HCT116 (cell line): ENCODE measurements at regions not wholly inside any gene's neighbourhood (a gene's known extent, or its start where the extent isn't known, plus 50 kb on each side); places are given as distances from the start of the nearest gene placed in this dataset.

ENCODE experiments used
- ATAC-seq: fragments of 200-7000 bp; cut with Tn5 transposase; 2 replicates; pipeline ENCODE4 v1.9.1; 2020; ENCODE audit warnings: mild to moderate bottlenecking, moderate library complexity
- BruUV-seq: library from RNA; stranded (reverse); fragments of 400-500 nt; replicated peaks from 2 replicates; lab custom pipeline; 2021; lab: Mats Ljungman, UMichigan
- CTCF ChIA-PET: fragments of 300-600 bp; sonication (Branson Sonifier 250); formaldehyde crosslinking; loops from one replicate; lab custom pipeline; 2021; ENCODE audit warnings: antibody characterized with exemption; lab: Charles Lee
- POLR2A ChIA-PET: fragments of 300-600, 350-600 bp; sonication (Branson Sonifier 250); formaldehyde crosslinking; loops from one replicate; lab custom pipeline; 2021; ENCODE audit warnings: antibody characterized with exemption; lab: Charles Lee
- RAD21 ChIA-PET, 2 experiments: fragments of 300-600 bp; sonication (Branson Sonifier 250); formaldehyde crosslinking; loops; one replicate each; lab custom pipeline; 2023; ENCODE audit warnings: low total read pairs in 2 of 2; ENCODE audit not compliant: uncharacterized antibody in 2 of 2, unreplicated experiment in 2 of 2, low non-redundant PET in 1 of 2; lab: Charles Lee
- DNase-seq: peaks from one replicate; pipeline ENCODE4 v3.0.0-alpha.2; 2010; ENCODE audit warnings: low read depth, low spot score
- H2AFZ ChIP-seq: fragments of 200-600 bp; shearing (Covaris generic), sonication (generic); 2 replicates; pipeline ENCODE4 v1.6.1; 2017; ENCODE audit warnings: low read depth, mixed run types, mixed read lengths, antibody characterized with exemption, low read length; ENCODE audit not compliant: poor library complexity, severe bottlenecking
- H3K27ac ChIP-seq: 2 replicates; pipeline ENCODE4 v1.5.1; 2012; ENCODE audit warnings: low read depth, low read length
- H3K27me3 ChIP-seq: fragments of 200-600 bp; sonication (generic); 2 replicates; pipeline ENCODE4 v1.6.1; 2016; ENCODE audit warnings: mixed run types, low read length, mixed read lengths; ENCODE audit not compliant: insufficient read depth
- H3K36me3 ChIP-seq, 2 experiments: fragments of 200-500 bp in 1 of 2; fragments of 200-600 bp in 1 of 2; sonication (Bioruptor generic) in 1 of 2; sonication (generic) in 1 of 2; 2 replicates each; pipeline versions ENCODE4 v1.5.1 to v1.6.1; 2014 to 2016; ENCODE audit warnings: low read length in 2 of 2, inconsistent platforms in 1 of 2, mixed read lengths in 1 of 2, mixed run types in 1 of 2; ENCODE audit not compliant: insufficient read depth in 2 of 2, control insufficient read depth in 1 of 2
- H3K4me1 ChIP-seq, 2 experiments: fragments of 200-600 bp in 1 of 2; sonication (generic) in 1 of 2; 2 replicates each; pipeline versions ENCODE4 v1.5.1 to v1.6.1; 2012 to 2017; ENCODE audit warnings: low read length in 2 of 2, inconsistent platforms in 1 of 2, mild to moderate bottlenecking in 1 of 2, mixed read lengths in 1 of 2, mixed run types in 1 of 2, moderate library complexity in 1 of 2; ENCODE audit not compliant: insufficient read depth in 2 of 2, control insufficient read depth in 1 of 2
- H3K4me2 ChIP-seq: fragments of 200-600 bp; sonication (generic); 2 replicates; pipeline ENCODE4 v1.6.1; 2017; ENCODE audit warnings: mixed run types, low read length, mixed read lengths
- H3K4me3 ChIP-seq, 2 experiments: fragments of 200-600 bp in 1 of 2; sonication (generic) in 1 of 2; replicated peaks in 1 of 2; 2 replicates each; pipeline ENCODE4 v1.5.1; 2011 to 2016; ENCODE audit warnings: low read length in 2 of 2, control low read depth in 1 of 2, low read depth in 1 of 2, mild to moderate bottlenecking in 1 of 2, mixed read lengths in 1 of 2, mixed run types in 1 of 2
- H3K79me2 ChIP-seq: fragments of 200-600 bp; sonication (generic); 2 replicates; pipeline ENCODE4 v1.6.1; 2017; ENCODE audit warnings: mild to moderate bottlenecking, mixed run types, low read length, moderate library complexity, mixed read lengths; ENCODE audit not compliant: insufficient read depth
- H3K9ac ChIP-seq: fragments of 200-600 bp; sonication (generic); 2 replicates; pipeline ENCODE4 v1.6.1; 2016; ENCODE audit warnings: low read length, mixed read lengths
- H3K9me2 ChIP-seq: fragments of 200-600 bp; sonication (generic), shearing (Covaris generic); 2 replicates; pipeline ENCODE4 v1.6.1; 2017; ENCODE audit warnings: mixed run types, mild to moderate bottlenecking, moderate library complexity; ENCODE audit not compliant: insufficient read depth
- H3K9me3 ChIP-seq, 2 experiments: fragments of 200-500 bp in 1 of 2; fragments of 200-600 bp in 1 of 2; sonication (Bioruptor generic) in 1 of 2; sonication (generic) in 1 of 2; 2 replicates each; pipeline ENCODE4 v1.6.1; 2014 to 2017; ENCODE audit warnings: low read length in 2 of 2, mixed read lengths in 2 of 2, inconsistent platforms in 1 of 2, low read depth in 1 of 2, mild to moderate bottlenecking in 1 of 2, mixed run types in 1 of 2, moderate library complexity in 1 of 2; ENCODE audit not compliant: control insufficient read depth in 1 of 2, insufficient read depth in 1 of 2
- H4K20me1 ChIP-seq: fragments of 200-600 bp; sonication (generic), shearing (Covaris generic); 2 replicates; pipeline ENCODE4 v1.6.1; 2017; ENCODE audit warnings: mixed run types, mild to moderate bottlenecking, moderate library complexity; ENCODE audit not compliant: insufficient read depth
- CBX3 ChIP-seq: IDR thresholded peaks from 2 replicates; pipeline ENCODE4 v1.6.1; 2012; ENCODE audit warnings: low read depth
- CEBPB ChIP-seq: IDR thresholded peaks from 2 replicates; pipeline ENCODE4 v1.6.1; 2012; ENCODE audit warnings: low read depth
- CTCF ChIP-seq, 3 experiments: fragments of 200-600 bp in 1 of 3; sonication (generic) in 1 of 3; IDR thresholded peaks in 2 of 3; conservative IDR thresholded peaks in 1 of 3; 2 replicates each; pipeline ENCODE4 v1.5.1; 2012 to 2017; ENCODE audit warnings: low read depth in 2 of 3, low read length in 2 of 3, antibody characterized with exemption in 1 of 3, borderline replicate concordance in 1 of 3, control low read depth in 1 of 3, mild to moderate bottlenecking in 1 of 3, mixed read lengths in 1 of 3, mixed run types in 1 of 3, moderate library complexity in 1 of 3; ENCODE audit not compliant: insufficient read depth in 1 of 3
- EGR1 ChIP-seq: IDR thresholded peaks from 2 replicates; pipeline ENCODE4 v1.6.1; 2012; ENCODE audit warnings: low read depth
- ELF1 ChIP-seq: IDR thresholded peaks from 2 replicates; pipeline ENCODE4 v1.6.1; 2012; ENCODE audit warnings: low read depth, borderline replicate concordance
- EZH2 ChIP-seq: fragments of 200-600 bp; sonication (generic); IDR thresholded peaks from 2 replicates; pipeline ENCODE4 v1.6.1; 2017; ENCODE audit warnings: antibody characterized with exemption, mixed run types
- JUND ChIP-seq: IDR thresholded peaks from 2 replicates; pipeline ENCODE4 v1.6.1; 2012
- POLR2A ChIP-seq: IDR thresholded peaks from 2 replicates; pipeline ENCODE4 v1.7.0; 2011; ENCODE audit warnings: borderline replicate concordance; ENCODE audit not compliant: insufficient read depth, insufficient read length; ENCODE audit errors: extremely low read depth
- RAD21 ChIP-seq: IDR thresholded peaks from 2 replicates; pipeline ENCODE4 v1.6.1; 2012; ENCODE audit warnings: low read depth, mild to moderate bottlenecking
- TCF7L2 ChIP-seq: IDR thresholded peaks from 2 replicates; pipeline ENCODE4 v1.7.0; 2011; ENCODE audit warnings: borderline replicate concordance, inconsistent platforms; ENCODE audit not compliant: insufficient read depth, insufficient read length; ENCODE audit errors: extremely low read depth
- YY1 ChIP-seq: IDR thresholded peaks from 2 replicates; pipeline ENCODE4 v1.6.1; 2011; ENCODE audit warnings: low read length, low read depth, moderate library complexity, mild to moderate bottlenecking; ENCODE audit not compliant: insufficient replicate concordance; ENCODE audit errors: extremely low read depth
- ZFX ChIP-seq: fragments of 450-650 bp; IDR thresholded peaks from 2 replicates; pipeline ENCODE4 v1.6.1; 2017
- ZNF274 ChIP-seq: fragments of 200-500 bp; sonication (Bioruptor generic); IDR thresholded peaks from 2 replicates; pipeline ENCODE4 v1.6.1; 2014; ENCODE audit warnings: mild to moderate bottlenecking, low read depth, low read length, inconsistent platforms
- intact Hi-C: fragments of 100-400 bp; cut with micrococcal nuclease; formaldehyde crosslinking; loops from 2 replicates; pipeline ENCODE4 v1.10.0; 2022

GRCh38 chr6:71033890-71034289 lies 77.0 kb upstream of the B3GAT2 start (continued):
- TF ChIP-seq CTCF (IDR thresholded peaks at IDR 0.05 in 2 of 3, conservative IDR thresholded peaks at IDR 0.05 in 1 of 3; ENCODE audit: borderline replicate concordance in 1 of 3, insufficient read depth in 1 of 3, low read depth in 2 of 3, low read length in 2 of 3): no peak
- TF ChIP-seq CEBPB: no peak
- TF ChIP-seq, all 23 proteins: peak for 0

- Histone ChIP-seq H3K9ac (no peak overlapping the region), H3K9me2 (no peaks in the 10 kb centered on the region), H3K27me3 (peaks cover 13% of the 10 kb centered on the region), H3K27ac (no peak overlapping the region), H3K9me3 (no peaks in the 10 kb centered on the region), H2AFZ (no peak overlapping the region), H3K36me3 (no peaks in the 10 kb centered on the region), H3K4me2 (no peak overlapping the region), H3K4me3 (no peak overlapping the region)
- DNase-seq (no peak), ATAC-seq (no peak; the same call in 1 of the 2 replicates)
- no TSS peak for BruUV-seq
- POLR2A ChIA-PET: no interaction called here
- intact Hi-C loops: no loop called here
- peak; percentile 72 for TF ChIP-seq TCF7L2
- no peak for TF ChIP-seq ZFX
- TF ChIP-seq, all 23 proteins: peak for 1
- H3K4me1 ChIP-seq: no peaks in the 10 kb centered on the region
- no peaks in the 10 kb centered on the region for H3K79me2 ChIP-seq
- ChIA-PET RAD21 (no interaction called here), CTCF (no interaction called here)
- no peaks in the 10 kb centered on the region for H4K20me1 ChIP-seq
Observed at GRCh38 chr6:71034563-71035345, 77.9 kb upstream of the B3GAT2 start.

- POLR2A ChIA-PET: no interaction called here
- Histone ChIP-seq H3K4me2 (no peak overlapping the region), H4K20me1 (no peaks in the 10 kb centered on the region), H3K4me1 (no peaks in the 10 kb centered on the region), H3K79me2 (no peaks in the 10 kb centered on the region), H3K4me3 (no peak overlapping the region), H3K9me3 (no peaks in the 10 kb centered on the region), H3K9ac (no peak overlapping the region), H3K27ac (no peak overlapping the region), H3K9me2 (no peaks in the 10 kb centered on the region), H3K27me3 (peaks cover 21% of the 10 kb centered on the region), H2AFZ (no peak overlapping the region), H3K36me3 (no peaks in the 10 kb centered on the region)
- RAD21 ChIA-PET: no interaction called here
- no peak for TF ChIP-seq EZH2
- no peak for TF ChIP-seq ELF1
- no peak for TF ChIP-seq JUND
- no peak for TF ChIP-seq ZNF274
- TF ChIP-seq TCF7L2: no peak
- no peak for TF ChIP-seq CEBPB
- TF ChIP-seq RAD21: no peak
- no peak for TF ChIP-seq POLR2A
- no peak for TF ChIP-seq YY1
- no peak for TF ChIP-seq EGR1
- TF ChIP-seq CBX3: no peak
- CTCF ChIA-PET: no interaction called here
- intact Hi-C loops: no loop called here
- no TSS peak for BruUV-seq
- no peak for DNase-seq
- ATAC-seq: no peak
Observed at GRCh38 chr6:71035871-71036270, 79.0 kb upstream of the B3GAT2 start.
